GM23338 (cell line): ENCODE measurements at regions not wholly inside any gene's neighbourhood (a gene's known extent, or its start where the extent isn't known, plus 50 kb on each side); places are given as distances from the start of the nearest gene placed in this dataset.

ENCODE experiments used
- CREB1 ChIP-seq: fragments of 250-450 bp; sonication (Bioruptor Pico); IDR thresholded peaks from 2 replicates; pipeline ENCODE4 v1.5.0; 2020; ENCODE audit warnings: low read depth, mild to moderate bottlenecking, moderate library complexity
- CTCF ChIP-seq, 2 experiments: fragments of 200-600 bp in 1 of 2; sonication (generic) in 1 of 2; conservative IDR thresholded peaks; 2 replicates each; pipeline versions ENCODE4 v1.5.1 to v1.6.1; 2016 to 2017; ENCODE audit warnings: antibody characterized with exemption in 2 of 2, low read depth in 2 of 2, mild to moderate bottlenecking in 2 of 2, moderate library complexity in 1 of 2
- ETS1 ChIP-seq: IDR thresholded peaks from 2 replicates; pipeline ENCODE4 v1.6.1; 2016; ENCODE audit warnings: antibody characterized with exemption
- EZH2 ChIP-seq: fragments of 200-600 bp; sonication (generic); IDR thresholded peaks from one replicate; pipeline ENCODE4 v1.8.0; 2017; ENCODE audit warnings: antibody characterized with exemption, mild to moderate bottlenecking, low read depth; ENCODE audit not compliant: unreplicated experiment
- EZH2phosphoT487 ChIP-seq: fragments of 200-600 bp; sonication (generic); IDR thresholded peaks from one replicate; pipeline ENCODE4 v1.8.1; 2018; ENCODE audit warnings: antibody characterized with exemption; ENCODE audit not compliant: unreplicated experiment
- JUNB ChIP-seq: IDR thresholded peaks from one replicate; pipeline ENCODE4 v1.6.1; 2016; ENCODE audit warnings: antibody characterized with exemption; ENCODE audit not compliant: unreplicated experiment
- NANOG ChIP-seq: IDR thresholded peaks from 2 replicates; pipeline ENCODE4 v1.6.1; 2016; ENCODE audit warnings: antibody characterized with exemption, borderline replicate concordance
- POLR2AphosphoS5 ChIP-seq: IDR thresholded peaks from 2 replicates; pipeline ENCODE4 v1.6.1; 2016; ENCODE audit warnings: antibody characterized with exemption, low read depth
- STAT1 ChIP-seq: IDR thresholded peaks from one replicate; pipeline ENCODE4 v1.6.1; 2016; ENCODE audit warnings: antibody characterized with exemption; ENCODE audit not compliant: unreplicated experiment
- ZNF114 ChIP-seq: fragments of 250-450 bp; sonication (Bioruptor Pico); IDR thresholded peaks from 2 replicates; pipeline ENCODE4 v1.5.0; 2020; ENCODE audit warnings: mild to moderate bottlenecking, moderate library complexity
- ZNF331 ChIP-seq: fragments of 250-450 bp; sonication (Bioruptor Pico); IDR thresholded peaks from 2 replicates; pipeline ENCODE4 v1.5.0; 2020; ENCODE audit warnings: low read depth, mild to moderate bottlenecking, moderate library complexity
- TF ChIP-seq, protein P1 (sequence below): IDR thresholded peaks from one replicate; pipeline ENCODE4 v1.6.1; 2018; ENCODE audit warnings: antibody characterized with exemption; ENCODE audit not compliant: unreplicated experiment
- TF ChIP-seq, protein P2 (sequence below): fragments of 250-450 bp; sonication (Bioruptor Pico); IDR thresholded peaks from 2 replicates; pipeline ENCODE4 v1.5.0; 2020; ENCODE audit warnings: mild to moderate bottlenecking, moderate library complexity

DNA sequence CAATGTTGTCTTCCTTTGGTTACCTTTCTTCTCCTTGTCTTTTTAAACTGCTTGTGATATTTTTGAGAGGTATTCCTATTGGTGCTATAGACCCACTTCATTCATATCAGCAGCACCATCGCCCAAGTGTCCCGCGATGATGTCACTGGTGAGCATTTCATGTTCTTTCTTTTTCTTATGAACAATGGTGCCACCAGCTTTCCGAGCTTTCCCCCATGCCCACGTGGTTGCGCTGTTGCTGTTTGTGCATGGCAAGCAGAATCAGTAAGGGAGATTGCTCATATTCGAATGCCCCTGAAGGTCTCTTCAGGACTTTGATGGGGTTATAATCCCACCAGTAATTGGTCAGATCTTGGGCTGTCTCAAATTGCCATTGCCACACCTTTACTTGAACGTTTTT is 221.6 kb upstream of the USP9Y start:
- peak; percentile 38 to 62 for TF ChIP-seq CTCF (conservative IDR thresholded peaks at IDR 0.05; ENCODE audit: low read depth in 2 of 2)
- no peak for TF ChIP-seq POLR2AphosphoS5
- no peak for TF ChIP-seq CREB1
- TF ChIP-seq ZNF114 (CRISPR knock-in tag), result no peak
- no peak for TF ChIP-seq EZH2
- TF ChIP-seq, protein P1, sequence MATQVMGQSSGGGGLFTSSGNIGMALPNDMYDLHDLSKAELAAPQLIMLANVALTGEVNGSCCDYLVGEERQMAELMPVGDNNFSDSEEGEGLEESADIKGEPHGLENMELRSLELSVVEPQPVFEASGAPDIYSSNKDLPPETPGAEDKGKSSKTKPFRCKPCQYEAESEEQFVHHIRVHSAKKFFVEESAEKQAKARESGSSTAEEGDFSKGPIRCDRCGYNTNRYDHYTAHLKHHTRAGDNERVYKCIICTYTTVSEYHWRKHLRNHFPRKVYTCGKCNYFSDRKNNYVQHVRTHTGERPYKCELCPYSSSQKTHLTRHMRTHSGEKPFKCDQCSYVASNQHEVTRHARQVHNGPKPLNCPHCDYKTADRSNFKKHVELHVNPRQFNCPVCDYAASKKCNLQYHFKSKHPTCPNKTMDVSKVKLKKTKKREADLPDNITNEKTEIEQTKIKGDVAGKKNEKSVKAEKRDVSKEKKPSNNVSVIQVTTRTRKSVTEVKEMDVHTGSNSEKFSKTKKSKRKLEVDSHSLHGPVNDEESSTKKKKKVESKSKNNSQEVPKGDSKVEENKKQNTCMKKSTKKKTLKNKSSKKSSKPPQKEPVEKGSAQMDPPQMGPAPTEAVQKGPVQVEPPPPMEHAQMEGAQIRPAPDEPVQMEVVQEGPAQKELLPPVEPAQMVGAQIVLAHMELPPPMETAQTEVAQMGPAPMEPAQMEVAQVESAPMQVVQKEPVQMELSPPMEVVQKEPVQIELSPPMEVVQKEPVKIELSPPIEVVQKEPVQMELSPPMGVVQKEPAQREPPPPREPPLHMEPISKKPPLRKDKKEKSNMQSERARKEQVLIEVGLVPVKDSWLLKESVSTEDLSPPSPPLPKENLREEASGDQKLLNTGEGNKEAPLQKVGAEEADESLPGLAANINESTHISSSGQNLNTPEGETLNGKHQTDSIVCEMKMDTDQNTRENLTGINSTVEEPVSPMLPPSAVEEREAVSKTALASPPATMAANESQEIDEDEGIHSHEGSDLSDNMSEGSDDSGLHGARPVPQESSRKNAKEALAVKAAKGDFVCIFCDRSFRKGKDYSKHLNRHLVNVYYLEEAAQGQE, result no peak
- TF ChIP-seq EZH2phosphoT487, result no peak
- no peak for TF ChIP-seq JUNB
- TF ChIP-seq STAT1, result no peak
- TF ChIP-seq, protein P2, sequence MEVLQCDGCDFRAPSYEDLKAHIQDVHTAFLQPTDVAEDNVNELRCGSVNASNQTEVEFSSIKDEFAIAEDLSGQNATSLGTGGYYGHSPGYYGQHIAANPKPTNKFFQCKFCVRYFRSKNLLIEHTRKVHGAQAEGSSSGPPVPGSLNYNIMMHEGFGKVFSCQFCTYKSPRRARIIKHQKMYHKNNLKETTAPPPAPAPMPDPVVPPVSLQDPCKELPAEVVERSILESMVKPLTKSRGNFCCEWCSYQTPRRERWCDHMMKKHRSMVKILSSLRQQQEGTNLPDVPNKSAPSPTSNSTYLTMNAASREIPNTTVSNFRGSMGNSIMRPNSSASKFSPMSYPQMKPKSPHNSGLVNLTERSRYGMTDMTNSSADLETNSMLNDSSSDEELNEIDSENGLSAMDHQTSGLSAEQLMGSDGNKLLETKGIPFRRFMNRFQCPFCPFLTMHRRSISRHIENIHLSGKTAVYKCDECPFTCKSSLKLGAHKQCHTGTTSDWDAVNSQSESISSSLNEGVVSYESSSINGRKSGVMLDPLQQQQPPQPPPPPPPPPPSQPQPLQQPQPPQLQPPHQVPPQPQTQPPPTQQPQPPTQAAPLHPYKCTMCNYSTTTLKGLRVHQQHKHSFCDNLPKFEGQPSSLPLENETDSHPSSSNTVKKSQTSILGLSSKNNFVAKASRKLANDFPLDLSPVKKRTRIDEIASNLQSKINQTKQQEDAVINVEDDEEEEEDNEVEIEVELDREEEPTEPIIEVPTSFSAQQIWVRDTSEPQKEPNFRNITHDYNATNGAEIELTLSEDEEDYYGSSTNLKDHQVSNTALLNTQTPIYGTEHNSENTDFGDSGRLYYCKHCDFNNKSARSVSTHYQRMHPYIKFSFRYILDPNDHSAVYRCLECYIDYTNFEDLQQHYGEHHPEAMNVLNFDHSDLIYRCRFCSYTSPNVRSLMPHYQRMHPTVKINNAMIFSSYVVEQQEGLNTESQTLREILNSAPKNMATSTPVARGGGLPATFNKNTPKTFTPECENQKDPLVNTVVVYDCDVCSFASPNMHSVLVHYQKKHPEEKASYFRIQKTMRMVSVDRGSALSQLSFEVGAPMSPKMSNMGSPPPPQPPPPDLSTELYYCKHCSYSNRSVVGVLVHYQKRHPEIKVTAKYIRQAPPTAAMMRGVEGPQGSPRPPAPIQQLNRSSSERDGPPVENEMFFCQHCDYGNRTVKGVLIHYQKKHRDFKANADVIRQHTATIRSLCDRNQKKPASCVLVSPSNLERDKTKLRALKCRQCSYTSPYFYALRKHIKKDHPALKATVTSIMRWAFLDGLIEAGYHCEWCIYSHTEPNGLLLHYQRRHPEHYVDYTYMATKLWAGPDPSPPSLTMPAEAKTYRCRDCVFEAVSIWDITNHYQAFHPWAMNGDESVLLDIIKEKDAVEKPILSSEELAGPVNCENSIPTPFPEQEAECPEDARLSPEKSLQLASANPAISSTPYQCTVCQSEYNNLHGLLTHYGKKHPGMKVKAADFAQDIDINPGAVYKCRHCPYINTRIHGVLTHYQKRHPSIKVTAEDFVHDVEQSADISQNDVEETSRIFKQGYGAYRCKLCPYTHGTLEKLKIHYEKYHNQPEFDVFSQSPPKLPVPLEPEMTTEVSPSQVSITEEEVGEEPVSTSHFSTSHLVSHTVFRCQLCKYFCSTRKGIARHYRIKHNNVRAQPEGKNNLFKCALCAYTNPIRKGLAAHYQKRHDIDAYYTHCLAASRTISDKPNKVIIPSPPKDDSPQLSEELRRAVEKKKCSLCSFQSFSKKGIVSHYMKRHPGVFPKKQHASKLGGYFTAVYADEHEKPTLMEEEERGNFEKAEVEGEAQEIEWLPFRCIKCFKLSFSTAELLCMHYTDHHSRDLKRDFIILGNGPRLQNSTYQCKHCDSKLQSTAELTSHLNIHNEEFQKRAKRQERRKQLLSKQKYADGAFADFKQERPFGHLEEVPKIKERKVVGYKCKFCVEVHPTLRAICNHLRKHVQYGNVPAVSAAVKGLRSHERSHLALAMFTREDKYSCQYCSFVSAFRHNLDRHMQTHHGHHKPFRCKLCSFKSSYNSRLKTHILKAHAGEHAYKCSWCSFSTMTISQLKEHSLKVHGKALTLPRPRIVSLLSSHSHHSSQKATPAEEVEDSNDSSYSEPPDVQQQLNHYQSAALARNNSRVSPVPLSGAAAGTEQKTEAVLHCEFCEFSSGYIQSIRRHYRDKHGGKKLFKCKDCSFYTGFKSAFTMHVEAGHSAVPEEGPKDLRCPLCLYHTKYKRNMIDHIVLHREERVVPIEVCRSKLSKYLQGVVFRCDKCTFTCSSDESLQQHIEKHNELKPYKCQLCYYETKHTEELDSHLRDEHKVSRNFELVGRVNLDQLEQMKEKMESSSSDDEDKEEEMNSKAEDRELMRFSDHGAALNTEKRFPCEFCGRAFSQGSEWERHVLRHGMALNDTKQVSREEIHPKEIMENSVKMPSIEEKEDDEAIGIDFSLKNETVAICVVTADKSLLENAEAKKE (CRISPR knock-in tag), result no peak
- no peak for TF ChIP-seq ETS1
- TF ChIP-seq NANOG, result no peak
- no peak for TF ChIP-seq ZNF331
